NAMALWA (cell line): ENCODE measurements at regions not wholly inside any gene's neighbourhood (a gene's known extent, or its start where the extent isn't known, plus 50 kb on each side); places are given as distances from the start of the nearest gene placed in this dataset.

Source experiments
- DNase-seq: peaks from one replicate; pipeline ENCODE4 v3.0.0-alpha.2; 2015; ENCODE audit warnings: low spot score

DNA sequence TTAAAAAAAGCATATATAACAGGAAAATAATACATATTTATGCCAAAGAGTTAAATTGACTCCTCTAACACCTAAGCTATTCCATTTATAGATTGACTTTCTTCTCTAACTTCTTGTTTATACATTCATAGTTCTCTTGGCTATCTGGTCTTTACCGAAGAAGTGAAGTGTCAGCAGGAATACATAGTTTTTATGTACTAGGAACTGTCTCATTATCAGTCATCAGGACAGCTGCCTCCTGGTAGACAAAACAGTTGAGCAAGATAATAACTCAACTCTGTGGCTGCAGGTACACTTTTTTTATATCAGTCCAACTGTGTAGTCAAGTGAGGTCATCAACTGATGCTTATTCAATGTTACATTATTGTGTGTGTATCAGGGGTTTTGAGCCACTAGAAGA is 1436.0 kb upstream of the NUDT12 start:
- no peak for DNase-seq

GRCh38 chr5:104998169-104998568 is 1435.6 kb upstream of the NUDT12 start:
- DNase-seq: no peak

DNA sequence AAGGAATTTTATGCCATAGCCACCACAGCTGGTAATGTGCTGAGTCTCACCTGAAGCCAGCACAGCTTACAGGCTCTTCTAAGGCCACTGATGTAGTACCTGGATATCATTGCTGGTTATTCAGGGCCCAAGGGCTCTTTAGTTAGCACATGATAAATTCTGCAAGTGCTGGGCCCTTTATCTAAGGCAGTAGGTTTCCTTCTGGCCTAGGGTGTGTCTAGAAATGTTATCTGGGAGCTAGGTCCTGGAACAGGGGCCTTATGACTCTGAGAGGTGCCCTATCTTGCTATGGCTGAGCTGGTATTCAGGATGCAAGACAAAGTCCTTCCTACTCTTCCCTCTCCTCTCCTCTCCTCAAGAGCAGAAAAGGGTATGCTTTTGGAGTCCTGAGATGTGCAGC is 1424.5 kb upstream of the NUDT12 start:
- no peak for DNase-seq

- no peak for DNase-seq
These were observed 1414.9 kb upstream of the NUDT12 start for GRCh38 chr5:104977529-104977928.

GRCh38 chr5:104967806-104968410 is 1405.3 kb upstream of the NUDT12 start:
- DNase-seq: no peak

GRCh38 chr5:104965006-104965405 is 1402.4 kb upstream of the NUDT12 start:
- no peak for DNase-seq

GRCh38 chr5:104955479-104955878 is 1392.9 kb upstream of the NUDT12 start:
- DNase-seq: no peak

GRCh38 chr5:104952876-104953275 is 1390.3 kb upstream of the NUDT12 start:
- DNase-seq: no peak

DNA sequence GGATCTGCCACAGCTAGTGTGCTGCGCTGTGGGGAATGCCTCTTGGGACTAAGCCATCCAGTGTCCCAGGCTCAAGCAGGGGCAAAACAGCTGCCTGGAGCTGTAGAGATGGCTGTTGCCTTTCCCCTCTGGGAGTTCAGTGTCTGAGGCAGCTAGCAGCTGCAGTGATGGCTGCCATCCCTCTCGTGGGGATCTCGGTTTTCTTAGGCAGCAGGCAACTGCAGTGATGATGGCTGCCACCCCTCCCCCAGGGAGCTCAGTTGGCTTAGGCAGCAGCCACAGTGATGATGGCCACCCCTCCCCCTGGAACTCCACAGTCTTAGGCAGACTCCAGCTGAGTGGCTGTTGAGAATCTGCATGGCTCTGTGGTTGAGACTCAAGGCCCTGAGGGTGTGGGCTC is 1389.2 kb upstream of the NUDT12 start:
- DNase-seq: no peak

- DNase-seq: no peak
These were observed 1384.5 kb upstream of the NUDT12 start for GRCh38 chr5:104947076-104947475.

DNA sequence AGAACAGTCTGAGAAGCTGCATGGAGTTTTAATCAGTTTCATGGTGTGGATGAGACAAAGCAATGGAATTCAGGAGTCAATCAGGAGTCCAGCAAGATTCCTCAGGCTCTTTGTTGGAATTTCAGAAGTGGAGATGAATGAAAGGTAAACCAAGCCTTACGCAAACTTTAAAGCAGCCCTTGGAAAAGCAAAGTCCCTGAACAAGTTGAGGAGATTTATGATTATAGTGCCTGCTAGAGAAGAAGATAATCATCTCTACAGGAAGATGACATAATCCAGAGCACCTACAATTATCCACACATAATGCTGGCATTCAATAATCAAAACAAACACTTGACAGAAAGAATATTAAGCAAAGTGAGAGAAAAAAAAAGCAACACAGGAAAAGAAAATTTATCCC is 1380.1 kb upstream of the NUDT12 start:
- no peak for DNase-seq

- DNase-seq: no peak
These were observed 1378.5 kb upstream of the NUDT12 start for GRCh38 chr5:104941030-104941645.

- DNase-seq: no peak
These were observed 1375.0 kb upstream of the NUDT12 start for GRCh38 chr5:104937598-104937997.

- no peak for DNase-seq
These were observed 1369.8 kb upstream of the NUDT12 start for GRCh38 chr5:104932431-104932830.

DNA sequence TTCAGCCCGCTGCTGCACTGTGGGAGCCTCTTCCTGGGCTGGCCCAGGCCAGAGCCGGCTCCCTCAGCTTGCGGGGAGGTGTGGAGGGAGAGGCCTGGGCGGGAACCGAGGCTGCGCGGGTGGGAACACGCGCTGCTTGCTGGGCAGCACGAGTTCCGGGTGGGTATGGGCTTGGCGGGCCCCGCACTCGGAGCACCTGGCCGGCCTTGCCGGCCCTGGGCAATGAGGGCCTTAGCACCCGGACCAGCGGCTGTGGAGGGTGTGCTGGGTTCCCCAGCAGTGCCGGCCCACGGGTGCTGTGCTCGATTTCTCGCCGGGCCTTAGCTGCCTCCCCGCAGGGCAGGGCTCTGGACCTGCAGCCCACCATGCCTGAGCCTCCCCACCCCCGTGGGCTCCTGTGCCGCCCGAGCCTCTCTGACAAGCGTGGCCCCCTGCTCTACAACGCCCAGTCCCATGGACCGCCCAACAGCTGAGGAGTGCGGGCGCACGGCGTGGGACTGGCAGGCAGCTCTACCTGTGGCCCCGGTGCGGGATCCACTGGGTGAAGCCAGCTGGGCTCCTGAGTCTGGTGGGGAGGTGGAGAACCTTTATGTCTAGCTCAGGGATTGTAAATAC is 1366.4 kb upstream of the NUDT12 start:
- DNase-seq: no peak

- DNase-seq: no peak
These were observed 1352.6 kb upstream of the NUDT12 start for GRCh38 chr5:104915226-104915625.

DNA sequence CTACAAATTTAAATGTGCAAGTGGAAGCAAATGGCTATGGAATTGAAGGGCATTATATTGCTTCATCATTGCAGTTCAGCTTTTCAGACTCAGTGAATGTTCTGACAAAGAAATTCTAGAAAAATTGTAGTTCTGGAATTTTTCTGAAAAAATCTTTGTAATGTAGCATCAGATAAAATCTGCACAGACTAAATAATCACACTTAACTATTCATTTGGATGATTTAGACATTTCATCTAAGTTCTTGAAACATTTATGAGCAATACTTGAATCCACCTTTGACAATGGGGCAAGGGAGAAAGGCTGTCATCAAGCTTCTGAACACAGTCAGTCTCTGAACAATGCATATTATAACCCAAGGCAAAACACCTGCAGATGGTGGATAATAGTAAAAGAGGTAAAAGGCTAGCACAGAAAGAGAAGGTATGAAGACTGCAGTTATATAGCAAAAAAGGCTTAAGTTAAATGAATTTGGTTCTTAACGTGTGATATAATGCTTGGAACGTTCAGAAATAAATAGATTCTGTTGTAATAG is 1352.0 kb upstream of the NUDT12 start:
- no peak for DNase-seq

DNA sequence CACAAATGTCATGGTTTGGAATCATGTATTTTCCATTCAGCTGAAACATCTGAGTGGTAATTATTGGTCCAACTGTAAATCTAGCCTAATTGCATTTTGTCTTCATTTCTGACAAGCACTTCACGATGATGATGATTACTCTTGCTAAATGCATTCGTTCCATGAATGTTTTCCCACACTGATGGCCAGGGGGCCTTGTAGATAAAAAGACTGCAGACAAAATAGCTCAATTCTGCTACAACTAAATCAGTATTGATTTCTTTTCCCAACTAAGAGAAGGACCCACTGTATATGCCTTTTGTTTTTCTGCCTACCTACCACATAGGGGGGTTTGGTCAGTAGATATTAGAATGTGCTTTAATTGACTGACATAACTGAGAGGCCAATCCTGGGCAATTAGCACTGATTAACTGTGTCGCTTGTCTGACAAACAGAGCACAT is 1351.3 kb upstream of the NUDT12 start:
- no peak for DNase-seq

DNA sequence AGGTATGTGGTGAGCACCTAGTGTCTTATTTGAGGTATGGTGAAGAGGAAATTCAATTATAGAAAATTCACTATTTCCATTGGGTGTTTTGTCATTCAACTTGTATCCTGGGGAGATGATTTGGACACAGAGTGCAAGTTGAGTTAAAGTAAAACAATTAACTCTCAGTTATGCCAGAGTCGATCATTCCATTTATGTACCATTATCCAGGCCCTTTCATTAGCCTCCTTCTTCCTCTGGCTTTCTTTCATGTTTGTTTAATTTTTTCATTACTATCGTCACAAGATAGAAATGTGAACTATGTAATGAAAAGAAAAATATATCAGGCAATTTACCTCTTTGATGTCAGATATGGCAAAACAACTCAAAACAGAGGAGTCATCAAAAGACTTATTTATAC is 1347.2 kb upstream of the NUDT12 start:
- no peak for DNase-seq

- no peak for DNase-seq
These were observed 1342.0 kb upstream of the NUDT12 start for GRCh38 chr5:104904561-104904960.

DNA sequence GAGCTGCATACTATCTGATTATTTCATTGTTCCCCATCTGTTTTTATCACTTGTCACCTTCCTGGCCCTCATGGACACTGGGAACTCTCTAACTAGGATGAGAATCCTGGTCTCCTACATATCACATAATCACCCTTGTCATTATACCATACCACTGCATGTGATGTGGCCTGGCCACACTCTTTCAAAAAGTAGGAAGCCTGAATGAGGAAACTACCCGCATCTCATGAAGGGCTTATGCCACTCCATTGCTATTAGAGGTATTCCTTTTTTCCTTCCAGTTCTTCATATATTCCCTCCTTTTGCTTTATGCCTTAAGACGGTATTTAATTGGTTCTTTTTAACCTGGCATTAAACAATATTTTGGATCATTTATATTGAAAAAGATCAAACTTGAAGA is 1341.4 kb upstream of the NUDT12 start:
- no peak for DNase-seq

DNA sequence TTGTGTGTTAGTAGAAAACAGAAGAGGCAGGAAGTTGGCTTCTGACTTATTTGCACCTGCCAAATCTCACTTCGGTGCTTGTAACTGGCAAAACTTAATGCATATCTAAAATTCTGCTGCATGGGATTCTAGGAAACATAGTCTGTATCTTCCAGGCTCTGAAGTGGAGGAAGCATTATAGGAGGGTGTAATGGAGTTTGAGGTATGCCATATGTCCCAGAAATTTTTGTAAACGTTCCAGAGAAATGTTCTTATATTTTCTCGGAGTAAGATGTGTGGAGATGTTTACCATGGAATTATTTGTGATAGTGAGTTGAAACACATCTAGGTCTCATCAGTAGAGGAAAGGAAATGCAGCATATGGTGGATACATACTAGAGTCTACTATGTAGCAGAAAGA is 1329.0 kb upstream of the NUDT12 start:
- no peak for DNase-seq

- DNase-seq: no peak
These were observed 1328.2 kb upstream of the NUDT12 start for GRCh38 chr5:104890767-104891166.

DNA sequence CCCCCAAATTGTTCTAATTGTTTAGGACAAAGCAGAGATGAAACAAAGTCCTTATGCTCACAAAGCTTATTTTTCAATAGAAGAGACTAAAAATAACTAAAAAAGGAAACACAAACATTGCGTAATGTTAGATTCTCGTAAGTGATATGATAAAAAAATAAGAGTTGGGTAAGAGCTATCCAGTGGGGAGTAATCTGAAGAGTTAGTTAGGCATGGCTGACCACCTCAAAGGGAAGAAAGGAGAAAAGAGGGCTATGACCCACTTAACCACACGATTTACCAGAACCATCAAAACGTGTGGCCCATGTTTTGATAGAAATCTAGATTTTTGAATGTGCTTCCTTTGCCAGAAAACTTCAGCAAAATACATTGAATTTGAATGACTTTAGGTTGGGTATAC is 1296.8 kb upstream of the NUDT12 start:
- no peak for DNase-seq
